ENCODE measurements at regions not wholly inside any gene's neighbourhood (a gene's known extent, or its start where the extent isn't known, plus 50 kb on each side); places are given as distances from the start of the nearest gene placed in this dataset.

DNA sequence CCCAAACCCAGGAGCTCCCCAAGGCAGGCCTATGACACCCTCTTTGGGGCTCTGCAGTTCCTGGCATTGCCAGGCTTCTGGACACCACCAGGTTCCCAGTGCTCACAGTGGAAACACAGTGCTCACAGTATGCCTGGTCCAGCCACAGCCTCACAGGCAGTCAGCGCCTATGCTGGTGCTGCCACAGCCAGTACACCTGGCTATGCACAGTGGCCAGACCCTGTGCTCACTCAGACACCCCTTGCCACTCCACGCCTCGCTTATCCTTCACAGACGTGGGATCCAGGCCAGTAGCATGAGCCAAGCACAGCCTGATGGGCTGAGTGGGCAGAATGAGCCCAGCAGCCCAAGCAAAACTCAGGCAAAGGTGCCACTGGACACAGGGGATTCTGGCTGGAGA is 579.2 kb upstream of the ADGRL2 start:
- no peak for TF ChIP-seq EZH2 (IDR thresholded peaks at IDR 0.05; ENCODE audit: borderline replicate concordance, low read length)
- H3K27ac ChIP-seq (ENCODE audit: low read depth, low read length, poor library complexity, severe bottlenecking) = no peak overlapping the region
- no peak overlapping the region for H2AFZ ChIP-seq (ENCODE audit: low read length)
- no peaks in the 10 kb centered on the region for H3K4me1 ChIP-seq (ENCODE audit: insufficient read depth, low read length, severe bottlenecking)
- no peaks in the 10 kb centered on the region for H3F3A ChIP-seq (ENCODE audit: insufficient read depth, low read length)
- no peak overlapping the region for H3K9ac ChIP-seq (ENCODE audit: low read length)
- H3K9me3 ChIP-seq (ENCODE audit: low read length) = 0 out of 2 replicates have a peak, but pooled peaks cover 2% of the 10 kb centered on the region
- no peak overlapping the region for H3K4me3 ChIP-seq (ENCODE audit: low read depth, low read length, poor library complexity, severe bottlenecking)
- no peak overlapping the region for H3K4me2 ChIP-seq (ENCODE audit: low read length)
- no peaks in the 10 kb centered on the region for H3K79me2 ChIP-seq (ENCODE audit: insufficient read depth, low read length)
- H3K27me3 ChIP-seq (ENCODE audit: insufficient read depth, low read length) = no peaks in the 10 kb centered on the region
- H3K36me3 ChIP-seq (ENCODE audit: insufficient read depth, low read length) = no peaks in the 10 kb centered on the region
- no peaks in the 10 kb centered on the region for H4K20me1 ChIP-seq (ENCODE audit: insufficient read depth, low read length)
- no peaks in the 10 kb centered on the region for H3K9me2 ChIP-seq (ENCODE audit: low read depth, low read length)

DNA sequence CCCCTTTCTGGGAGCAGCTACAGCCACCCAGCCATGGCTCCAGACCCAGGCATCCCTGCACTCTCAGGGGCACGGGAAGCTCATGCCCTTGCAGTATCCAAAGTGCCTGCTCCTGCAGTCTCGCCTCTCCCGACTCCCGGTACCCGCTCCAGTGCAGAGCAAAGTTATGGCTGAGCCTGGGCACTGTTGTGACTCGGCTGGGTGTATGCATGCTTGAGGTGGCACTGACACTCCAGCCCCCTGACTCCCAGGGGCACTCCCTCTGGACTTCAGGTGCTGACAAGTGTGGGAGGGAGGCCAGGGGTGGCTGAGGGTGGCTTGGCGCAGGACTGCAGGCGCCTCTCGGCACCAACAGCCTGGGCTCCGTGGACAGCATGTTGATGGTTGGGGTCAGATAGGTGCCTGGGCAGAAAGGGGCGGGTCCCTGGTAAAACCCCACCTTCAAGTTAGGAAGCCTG is 580.1 kb upstream of the ADGRL2 start:
- no peak overlapping the region for H3K4me2 ChIP-seq (ENCODE audit: low read length)
- no peaks in the 10 kb centered on the region for H3K27me3 ChIP-seq (ENCODE audit: insufficient read depth, low read length)
- no peaks in the 10 kb centered on the region for H4K20me1 ChIP-seq (ENCODE audit: insufficient read depth, low read length)
- H3K4me3 ChIP-seq (ENCODE audit: low read depth, low read length, poor library complexity, severe bottlenecking) = no peak overlapping the region
- 0 out of 2 replicates have a peak, but pooled peaks cover 2% of the 10 kb centered on the region for H3K9me3 ChIP-seq (ENCODE audit: low read length)
- TF ChIP-seq EZH2 (IDR thresholded peaks at IDR 0.05; ENCODE audit: borderline replicate concordance, low read length) = no peak
- TF ChIP-seq, protein P1, sequence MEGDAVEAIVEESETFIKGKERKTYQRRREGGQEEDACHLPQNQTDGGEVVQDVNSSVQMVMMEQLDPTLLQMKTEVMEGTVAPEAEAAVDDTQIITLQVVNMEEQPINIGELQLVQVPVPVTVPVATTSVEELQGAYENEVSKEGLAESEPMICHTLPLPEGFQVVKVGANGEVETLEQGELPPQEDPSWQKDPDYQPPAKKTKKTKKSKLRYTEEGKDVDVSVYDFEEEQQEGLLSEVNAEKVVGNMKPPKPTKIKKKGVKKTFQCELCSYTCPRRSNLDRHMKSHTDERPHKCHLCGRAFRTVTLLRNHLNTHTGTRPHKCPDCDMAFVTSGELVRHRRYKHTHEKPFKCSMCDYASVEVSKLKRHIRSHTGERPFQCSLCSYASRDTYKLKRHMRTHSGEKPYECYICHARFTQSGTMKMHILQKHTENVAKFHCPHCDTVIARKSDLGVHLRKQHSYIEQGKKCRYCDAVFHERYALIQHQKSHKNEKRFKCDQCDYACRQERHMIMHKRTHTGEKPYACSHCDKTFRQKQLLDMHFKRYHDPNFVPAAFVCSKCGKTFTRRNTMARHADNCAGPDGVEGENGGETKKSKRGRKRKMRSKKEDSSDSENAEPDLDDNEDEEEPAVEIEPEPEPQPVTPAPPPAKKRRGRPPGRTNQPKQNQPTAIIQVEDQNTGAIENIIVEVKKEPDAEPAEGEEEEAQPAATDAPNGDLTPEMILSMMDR (IDR thresholded peaks at IDR 0.05; ENCODE audit: low read length) = no peak
- no peak overlapping the region for H2AFZ ChIP-seq (ENCODE audit: low read length)
- H3K9ac ChIP-seq (ENCODE audit: low read length) = no peak overlapping the region
- no peaks in the 10 kb centered on the region for H3K79me2 ChIP-seq (ENCODE audit: insufficient read depth, low read length)
- no peaks in the 10 kb centered on the region for H3K36me3 ChIP-seq (ENCODE audit: insufficient read depth, low read length)
- no peak overlapping the region for H3K27ac ChIP-seq (ENCODE audit: low read depth, low read length, poor library complexity, severe bottlenecking)
- H3K4me1 ChIP-seq (ENCODE audit: insufficient read depth, low read length, severe bottlenecking) = no peaks in the 10 kb centered on the region
- no peaks in the 10 kb centered on the region for H3K9me2 ChIP-seq (ENCODE audit: low read depth, low read length)
- H3F3A ChIP-seq (ENCODE audit: insufficient read depth, low read length) = no peaks in the 10 kb centered on the region

DNA sequence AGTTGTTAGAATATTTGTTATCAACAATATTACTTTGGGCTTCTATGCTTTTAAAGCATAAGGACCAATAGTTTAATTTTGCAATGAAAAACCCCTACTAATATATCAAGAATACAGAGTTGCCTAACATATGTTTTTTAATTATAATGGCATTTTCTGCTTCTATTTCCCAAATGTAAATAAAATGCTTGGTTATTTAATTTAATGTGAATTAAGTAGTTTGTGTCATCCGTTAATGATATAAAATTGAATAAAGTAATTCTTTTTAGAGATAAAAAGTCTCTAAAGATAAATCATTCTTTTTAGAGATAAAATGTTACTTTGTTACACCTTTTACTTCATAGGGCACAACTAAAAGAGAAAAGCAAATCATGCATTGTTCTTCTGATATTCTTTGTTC is 583.7 kb upstream of the ADGRL2 start:
- Histone ChIP-seq H3K9ac (ENCODE audit: low read length) (no peak overlapping the region), H3F3A (ENCODE audit: insufficient read depth, low read length) (no peaks in the 10 kb centered on the region), H3K27me3 (ENCODE audit: insufficient read depth, low read length) (no peaks in the 10 kb centered on the region), H3K4me3 (ENCODE audit: low read depth, low read length, poor library complexity, severe bottlenecking) (no peak overlapping the region), H4K20me1 (ENCODE audit: insufficient read depth, low read length) (no peaks in the 10 kb centered on the region), H3K27ac (ENCODE audit: low read depth, low read length, poor library complexity, severe bottlenecking) (no peak overlapping the region), H2AFZ (ENCODE audit: low read length) (no peak overlapping the region), H3K9me2 (ENCODE audit: low read depth, low read length) (no peaks in the 10 kb centered on the region), H3K9me3 (ENCODE audit: low read length) (0 out of 2 replicates have a peak, but pooled peaks cover 2% of the 10 kb centered on the region), H3K36me3 (ENCODE audit: insufficient read depth, low read length) (no peaks in the 10 kb centered on the region), H3K4me1 (ENCODE audit: insufficient read depth, low read length, severe bottlenecking) (no peaks in the 10 kb centered on the region), H3K4me2 (ENCODE audit: low read length) (no peak overlapping the region), H3K79me2 (ENCODE audit: insufficient read depth, low read length) (no peaks in the 10 kb centered on the region)
- TF ChIP-seq, protein P1 (IDR thresholded peaks at IDR 0.05; ENCODE audit: low read length) = no peak

DNA sequence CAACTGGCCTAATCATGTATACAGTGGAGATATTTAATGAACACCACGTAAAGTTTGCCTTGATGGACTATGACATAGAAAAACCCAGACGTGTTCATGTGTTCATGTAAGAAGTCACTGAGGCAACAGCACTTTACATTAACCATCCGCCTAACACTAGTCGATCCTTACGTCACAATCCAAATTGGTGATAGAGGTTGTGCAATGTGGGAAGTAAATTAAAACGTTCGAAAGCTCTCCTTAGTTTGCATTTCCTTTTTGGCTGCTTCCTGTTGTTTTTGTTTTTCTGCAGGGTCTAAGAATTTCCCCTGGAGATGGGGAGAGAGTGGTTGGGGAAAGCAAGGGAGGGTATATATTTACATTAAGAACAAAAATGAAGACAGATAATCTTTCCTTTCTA is 587.5 kb upstream of the ADGRL2 start:
- no peaks in the 10 kb centered on the region for H3K36me3 ChIP-seq (ENCODE audit: insufficient read depth, low read length)
- no peak overlapping the region for H2AFZ ChIP-seq (ENCODE audit: low read length)

More for the DNA sequence above, 587.5 kb upstream of the ADGRL2 start:
- Histone ChIP-seq H3K27ac (ENCODE audit: low read depth, low read length, poor library complexity, severe bottlenecking) (no peak overlapping the region), H3K79me2 (ENCODE audit: insufficient read depth, low read length) (no peaks in the 10 kb centered on the region), H3K9me2 (ENCODE audit: low read depth, low read length) (no peaks in the 10 kb centered on the region), H3K9me3 (ENCODE audit: low read length) (no peaks in the 10 kb centered on the region), H3K9ac (ENCODE audit: low read length) (no peak overlapping the region), H3K4me2 (ENCODE audit: low read length) (no peak overlapping the region), H3K27me3 (ENCODE audit: insufficient read depth, low read length) (no peaks in the 10 kb centered on the region), H3K4me3 (ENCODE audit: low read depth, low read length, poor library complexity, severe bottlenecking) (no peak overlapping the region), H4K20me1 (ENCODE audit: insufficient read depth, low read length) (no peaks in the 10 kb centered on the region), H3F3A (ENCODE audit: insufficient read depth, low read length) (no peaks in the 10 kb centered on the region), H3K4me1 (ENCODE audit: insufficient read depth, low read length, severe bottlenecking) (no peaks in the 10 kb centered on the region)
- TF ChIP-seq EZH2 (IDR thresholded peaks at IDR 0.05; ENCODE audit: borderline replicate concordance, low read length) = no peak
- TF ChIP-seq, protein P1 (IDR thresholded peaks at IDR 0.05; ENCODE audit: low read length) = no peak
